ENCODE measurements at regions not wholly inside any gene's neighbourhood (a gene's known extent, or its start where the extent isn't known, plus 50 kb on each side); places are given as distances from the start of the nearest gene placed in this dataset.

- TF ChIP-seq CTCF (IDR thresholded peaks at IDR 0.05) (no peak), POLR2AphosphoS5 (IDR thresholded peaks at IDR 0.05) (no peak), POLR2A (IDR thresholded peaks at IDR 0.05) (no peak)
Measured at GRCh38 chr12:42706321-42706720, 116.8 kb upstream of the PRICKLE1 start.
